Breast epithelium (tissue), 4 donors: ENCODE measurements at regions not wholly inside any gene's neighbourhood (a gene's known extent, or its start where the extent isn't known, plus 50 kb on each side); places are given as distances from the start of the nearest gene placed in this dataset.

Source experiments
- DNase-seq, 2 donors: peaks; one replicate each; pipeline ENCODE4 v3.0.0-alpha.2; 2019; ENCODE audit warnings: low spot score in 2 of 2
- H3K27ac ChIP-seq, 2 donors: fragments of 200-600 bp; sonication (generic) in 1 of 2; one replicate each; pipeline ENCODE4 v1.5.1; 2016 to 2019; ENCODE audit warnings: mild to moderate bottlenecking in 1 of 2
- H3K27me3 ChIP-seq, 2 donors: fragments of 200-600 bp; sonication (generic) in 1 of 2; one replicate each; pipeline versions ENCODE4 v1.5.1 to v1.6.0; 2017 to 2019; ENCODE audit warnings: control low read depth in 1 of 2, mild to moderate bottlenecking in 1 of 2
- H3K36me3 ChIP-seq: fragments of 200-600 bp; one replicate; pipeline ENCODE4 v1.5.1; 2019
- H3K4me1 ChIP-seq, 2 donors: fragments of 200-600 bp; sonication (generic); one replicate each; pipeline ENCODE4 v1.5.1; 2016 to 2019; ENCODE audit warnings: control low read depth in 1 of 2
- H3K4me3 ChIP-seq, 3 donors: fragments of 200-600 bp; sonication (generic); 1 replicate in 2 of 3; 2 replicates in 1 of 3; pipeline ENCODE4 v1.5.1; 2016 to 2019; ENCODE audit warnings: mild to moderate bottlenecking in 3 of 3, moderate library complexity in 2 of 3
- H3K9me3 ChIP-seq, 2 donors: fragments of 200-600 bp; sonication (generic) in 1 of 2; one replicate each; pipeline ENCODE4 v1.5.1; 2016 to 2019; ENCODE audit warnings: control low read depth in 1 of 2
- POLR2A ChIP-seq: fragments of 450-650 bp; IDR thresholded peaks from one replicate; pipeline ENCODE4 v1.6.1; 2016; ENCODE audit warnings: antibody characterized with exemption, mild to moderate bottlenecking, moderate library complexity
- POLR2AphosphoS5 ChIP-seq, 3 donors: sonication (generic); formaldehyde crosslinking; IDR thresholded peaks; one replicate each; pipeline ENCODE4 v1.6.1; 2017; ENCODE audit warnings: antibody characterized with exemption in 3 of 3
- intact Hi-C: fragments of 100-400 bp; cut with DNase I; formaldehyde crosslinking; loops from one replicate; pipeline ENCODE4 v1.15.1; 2023; ENCODE audit warnings: low total_unique reads
- TF ChIP-seq, protein P1 (sequence below), 3 donors: fragments of 450-650 bp; IDR thresholded peaks; one replicate each; pipeline ENCODE4 v1.5.1; 2016 to 2017; ENCODE audit warnings: antibody characterized with exemption in 3 of 3, mild to moderate bottlenecking in 3 of 3, moderate library complexity in 3 of 3

DNA sequence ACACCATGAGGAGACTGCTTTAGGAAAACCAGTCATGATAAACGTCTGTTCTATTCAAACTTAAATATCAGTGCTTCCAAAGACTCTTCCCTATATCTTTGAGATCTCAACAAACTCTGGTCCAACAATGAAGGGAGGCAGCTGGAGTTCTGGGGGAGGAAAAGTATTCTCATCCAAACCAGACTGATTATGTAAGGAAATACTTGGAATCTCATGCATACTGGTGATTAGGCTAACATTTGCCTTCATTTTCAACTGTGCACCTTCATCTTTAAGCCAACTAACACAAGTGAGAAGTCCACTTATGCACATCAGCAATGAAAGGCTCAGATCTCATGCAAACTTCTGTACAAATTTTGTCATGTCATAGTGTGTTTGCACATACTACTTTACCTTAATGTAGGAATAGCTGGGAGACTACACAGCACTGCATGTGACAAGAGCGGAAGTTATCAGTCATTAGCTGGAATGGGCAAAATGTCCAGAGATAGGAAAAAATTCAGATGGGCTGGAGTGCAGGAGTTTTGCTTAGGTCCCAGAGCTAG is 67.5 kb upstream of the STK17B start:
- intact Hi-C loops, result loop anchor here (1.0 kb wide), 1 partner anchor 14 kb away; no protein-coding TSS in a partner anchor
- no peaks in the 10 kb centered on the region for H3K27me3 ChIP-seq
- H3K4me1 ChIP-seq, result no peaks in the 10 kb centered on the region
- no peak for DNase-seq
- H3K9me3 ChIP-seq, result no peaks in the 10 kb centered on the region
- TF ChIP-seq POLR2AphosphoS5 (IDR thresholded peaks at IDR 0.05) (no peak), POLR2A (no peak)
- TF ChIP-seq, protein P1, sequence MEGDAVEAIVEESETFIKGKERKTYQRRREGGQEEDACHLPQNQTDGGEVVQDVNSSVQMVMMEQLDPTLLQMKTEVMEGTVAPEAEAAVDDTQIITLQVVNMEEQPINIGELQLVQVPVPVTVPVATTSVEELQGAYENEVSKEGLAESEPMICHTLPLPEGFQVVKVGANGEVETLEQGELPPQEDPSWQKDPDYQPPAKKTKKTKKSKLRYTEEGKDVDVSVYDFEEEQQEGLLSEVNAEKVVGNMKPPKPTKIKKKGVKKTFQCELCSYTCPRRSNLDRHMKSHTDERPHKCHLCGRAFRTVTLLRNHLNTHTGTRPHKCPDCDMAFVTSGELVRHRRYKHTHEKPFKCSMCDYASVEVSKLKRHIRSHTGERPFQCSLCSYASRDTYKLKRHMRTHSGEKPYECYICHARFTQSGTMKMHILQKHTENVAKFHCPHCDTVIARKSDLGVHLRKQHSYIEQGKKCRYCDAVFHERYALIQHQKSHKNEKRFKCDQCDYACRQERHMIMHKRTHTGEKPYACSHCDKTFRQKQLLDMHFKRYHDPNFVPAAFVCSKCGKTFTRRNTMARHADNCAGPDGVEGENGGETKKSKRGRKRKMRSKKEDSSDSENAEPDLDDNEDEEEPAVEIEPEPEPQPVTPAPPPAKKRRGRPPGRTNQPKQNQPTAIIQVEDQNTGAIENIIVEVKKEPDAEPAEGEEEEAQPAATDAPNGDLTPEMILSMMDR (IDR thresholded peaks at IDR 0.05), result no peak
- H3K27ac ChIP-seq, result peak overlapping the region in 1 of 2 donors; percentile 50
- no peak overlapping the region for H3K4me3 ChIP-seq
- no peaks in the 10 kb centered on the region for H3K36me3 ChIP-seq

DNA sequence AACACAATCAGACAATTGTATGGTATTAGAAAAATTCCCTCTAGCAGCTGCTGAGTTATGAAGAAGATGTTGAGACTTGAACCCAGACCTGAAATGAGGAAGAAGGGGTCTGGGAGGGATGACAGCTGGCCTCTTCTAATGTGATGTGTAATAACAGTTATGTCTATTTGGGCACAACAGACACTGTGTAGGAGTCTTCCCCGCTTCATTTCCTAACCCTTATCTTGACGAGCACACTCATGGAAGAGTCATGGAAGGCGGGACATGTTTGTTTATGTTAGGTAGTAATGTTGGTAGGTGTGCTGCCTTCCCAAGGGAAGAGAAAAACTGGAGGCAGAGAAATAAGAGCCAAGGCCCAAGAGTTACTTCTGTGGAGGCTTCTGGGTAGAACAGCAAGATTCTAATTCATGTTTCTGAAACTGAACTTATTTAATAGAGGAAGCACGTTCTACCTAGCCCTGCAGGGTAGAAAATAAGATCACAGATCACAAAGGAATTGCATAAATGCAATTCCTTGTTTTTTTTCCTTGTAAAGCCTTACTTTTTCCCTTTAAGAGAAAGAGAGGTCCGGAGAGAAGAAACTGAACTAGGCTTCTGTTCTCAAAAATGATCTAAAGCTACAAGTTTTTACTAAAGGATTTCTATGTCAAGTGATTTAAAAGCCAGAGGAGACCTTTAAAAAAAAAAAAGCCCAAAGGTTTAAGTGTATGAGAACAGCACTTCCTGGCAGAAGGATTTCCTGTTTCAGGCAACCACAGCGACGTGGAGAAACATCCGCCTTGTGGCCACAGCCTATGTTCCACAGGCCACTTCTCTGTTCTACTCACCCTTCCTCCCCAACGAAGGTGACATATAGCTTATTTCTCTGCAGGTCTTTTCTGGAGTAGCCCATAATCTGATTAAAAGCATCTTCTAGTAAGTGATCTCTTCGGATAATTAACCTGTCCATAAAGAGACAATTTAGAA is 68.5 kb upstream of the STK17B start:
- Histone ChIP-seq H3K36me3 (no peaks in the 10 kb centered on the region), H3K4me1 (no peaks in the 10 kb centered on the region), H3K27me3 (no peaks in the 10 kb centered on the region), H3K9me3 (no peaks in the 10 kb centered on the region), H3K4me3 (no peak overlapping the region), H3K27ac (peak overlapping the region; percentile 50 to 69)
- TF ChIP-seq, protein P1 (IDR thresholded peaks at IDR 0.05), result peak in 1 of 3 donors; percentile 28
- TF ChIP-seq POLR2AphosphoS5 (IDR thresholded peaks at IDR 0.05), result peak in 2 of 3 donors; percentile 33 to 66
- no peak for TF ChIP-seq POLR2A
- peak in 1 of 2 donors; percentile 64 for DNase-seq
- intact Hi-C loops, result loop anchor here (1.0 kb wide), 1 partner anchor 13 kb away; no protein-coding TSS in a partner anchor

DNA sequence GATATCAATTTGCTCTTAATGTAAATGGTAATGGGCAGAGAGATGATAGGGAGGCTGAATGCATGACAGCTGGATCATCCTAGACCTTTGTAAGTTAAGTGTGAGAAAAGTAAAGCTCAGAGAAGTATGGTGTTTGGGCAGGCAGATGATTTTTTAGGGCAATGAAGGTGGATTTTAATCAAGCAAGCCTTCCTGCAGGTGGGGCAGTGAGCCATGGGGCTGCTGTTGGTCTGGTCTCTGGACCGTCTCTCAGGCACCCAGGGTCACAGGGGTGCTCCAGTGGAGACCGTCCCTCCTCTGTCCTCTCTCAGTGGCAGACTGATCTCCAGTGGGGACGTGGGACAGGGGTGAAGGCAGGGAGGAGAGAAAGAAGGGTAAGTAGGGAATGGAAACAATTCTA is 69.8 kb upstream of the STK17B start:
- Histone ChIP-seq H3K9me3 (no peaks in the 10 kb centered on the region), H3K4me1 (no peaks in the 10 kb centered on the region), H3K27ac (peak overlapping the region in 1 of 2 donors; percentile 32), H3K4me3 (no peak overlapping the region), H3K27me3 (no peaks in the 10 kb centered on the region), H3K36me3 (no peaks in the 10 kb centered on the region)
- intact Hi-C loops, result no loop called here
- TF ChIP-seq POLR2AphosphoS5 (IDR thresholded peaks at IDR 0.05), result no peak
- TF ChIP-seq POLR2A, result no peak
- TF ChIP-seq, protein P1 (IDR thresholded peaks at IDR 0.05), result no peak
- no peak for DNase-seq

DNA sequence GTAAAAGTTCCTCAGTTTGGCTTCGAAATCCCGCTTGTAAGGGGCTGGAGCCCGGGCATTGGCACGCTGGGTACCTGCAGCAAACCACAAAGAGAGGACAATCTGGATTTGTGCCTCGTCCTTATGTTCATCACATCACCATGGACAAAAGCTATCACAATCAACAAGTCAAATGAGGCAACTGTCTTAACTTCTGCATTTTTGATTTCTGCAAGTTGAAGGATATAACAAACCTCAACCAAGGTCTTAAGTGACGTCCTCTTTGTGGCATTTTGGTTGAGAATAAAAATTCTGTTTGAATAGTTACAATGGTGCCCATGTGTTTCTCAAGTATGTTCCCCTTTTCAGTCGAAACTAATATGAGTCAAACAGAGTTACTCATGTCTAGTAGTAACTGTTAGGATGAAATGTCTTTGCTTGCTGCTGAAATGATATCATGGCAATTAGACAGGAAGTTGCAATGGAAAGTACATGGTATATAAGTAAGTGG is 70.8 kb upstream of the STK17B start:
- no peaks in the 10 kb centered on the region for H3K36me3 ChIP-seq
- TF ChIP-seq, protein P1 (IDR thresholded peaks at IDR 0.05), result no peak
- TF ChIP-seq POLR2A (no peak), POLR2AphosphoS5 (IDR thresholded peaks at IDR 0.05) (no peak)
- H3K27me3 ChIP-seq, result no peaks in the 10 kb centered on the region
- H3K9me3 ChIP-seq, result no peaks in the 10 kb centered on the region
- H3K4me1 ChIP-seq, result no peaks in the 10 kb centered on the region
- intact Hi-C loops, result no loop called here
- H3K4me3 ChIP-seq, result no peak overlapping the region
- no peak overlapping the region for H3K27ac ChIP-seq
- DNase-seq, result no peak

DNA sequence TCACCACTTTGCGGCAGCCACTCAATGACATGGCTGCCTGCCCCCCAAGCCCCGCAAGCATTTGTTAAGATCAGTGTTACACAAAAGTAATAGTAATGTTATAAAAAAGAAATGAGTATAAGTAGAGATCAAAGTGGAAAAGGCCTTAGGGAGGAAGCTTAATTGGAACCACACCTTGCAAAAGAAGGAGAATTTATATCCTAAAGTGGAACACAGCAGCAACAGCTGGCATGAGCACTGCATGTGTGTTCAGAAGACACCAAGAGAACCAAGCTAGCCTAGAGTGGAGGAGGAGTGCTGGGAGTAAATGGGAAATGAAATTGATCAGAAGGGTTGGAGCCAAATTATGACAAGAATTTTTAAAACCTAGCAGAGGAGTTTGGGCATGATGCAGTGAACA is 73.1 kb upstream of the STK17B start:
- no peak overlapping the region for H3K27ac ChIP-seq
- TF ChIP-seq, protein P1 (IDR thresholded peaks at IDR 0.05), result no peak
- TF ChIP-seq POLR2A (no peak), POLR2AphosphoS5 (IDR thresholded peaks at IDR 0.05) (no peak)
- intact Hi-C loops, result no loop called here
- no peaks in the 10 kb centered on the region for H3K9me3 ChIP-seq
- H3K4me3 ChIP-seq, result no peak overlapping the region
- H3K27me3 ChIP-seq, result no peaks in the 10 kb centered on the region
- H3K36me3 ChIP-seq, result no peaks in the 10 kb centered on the region
- no peak for DNase-seq
- H3K4me1 ChIP-seq, result no peaks in the 10 kb centered on the region
